T-helper 2 cell treated with Interferon-gamma antibody and Interleukin-4, amounts not matched to agents 100 ng/mL and 5 ng/mL, for 36 hours (primary cell): ENCODE measurements at regions not wholly inside any gene's neighbourhood (a gene's known extent, or its start where the extent isn't known, plus 50 kb on each side); places are given as distances from the start of the nearest gene placed in this dataset.
"Not testable (repeated sequence)": the region's sequence is repeated elsewhere in the genome, so short reads cannot be mapped to it uniquely, and the experiment has no call there.

ENCODE experiments used
- intact Hi-C: fragments of 100-400 bp; cut with micrococcal nuclease; formaldehyde crosslinking; loops from one replicate; pipeline ENCODE4 v1.15.1; 2023

- intact Hi-C loops, result no loop called here
Observed at GRCh38 chr7:124643311-124643811, 122.2 kb downstream of the GPR37 start.

GRCh38 chr7:124635416-124635815 is 130.2 kb downstream of the GPR37 start:
- intact Hi-C loops, result no loop called here

GRCh38 chr7:124633740-124634139 is 131.9 kb downstream of the GPR37 start:
- intact Hi-C loops, result no loop called here

GRCh38 chr7:124630395-124630794 is 135.2 kb downstream of the GPR37 start:
- intact Hi-C loops, result no loop called here

- intact Hi-C loops, result no loop called here
Observed at GRCh38 chr7:124618871-124619270, 146.7 kb downstream of the GPR37 start.

- intact Hi-C loops, result not testable (repeated sequence)
Observed at GRCh38 chr7:124618051-124618450, 147.5 kb downstream of the GPR37 start.

GRCh38 chr7:124603066-124603465 is 162.5 kb downstream of the GPR37 start:
- intact Hi-C loops, result no loop called here

GRCh38 chr7:124597509-124597908 is 168.1 kb downstream of the GPR37 start:
- intact Hi-C loops, result no loop called here

- intact Hi-C loops, result no loop called here
Observed at GRCh38 chr7:124596881-124597280, 168.7 kb downstream of the GPR37 start.

GRCh38 chr7:124590814-124591213 is 174.8 kb downstream of the GPR37 start:
- intact Hi-C loops, result no loop called here

- intact Hi-C loops, result no loop called here
Observed at GRCh38 chr7:124577256-124577655, 188.3 kb downstream of the GPR37 start.

GRCh38 chr7:124575176-124575575 is 190.4 kb downstream of the GPR37 start:
- intact Hi-C loops, result no loop called here

GRCh38 chr7:124570558-124570957 is 195.0 kb downstream of the GPR37 start:
- intact Hi-C loops, result no loop called here

- intact Hi-C loops, result no loop called here
Observed at GRCh38 chr7:124566583-124566982, 199.0 kb downstream of the GPR37 start.

GRCh38 chr7:124557587-124557986 is 208.0 kb downstream of the GPR37 start:
- intact Hi-C loops, result no loop called here

GRCh38 chr7:124557101-124557500 is 208.5 kb downstream of the GPR37 start:
- intact Hi-C loops, result no loop called here

GRCh38 chr7:124553502-124553901 is 212.1 kb downstream of the GPR37 start:
- intact Hi-C loops, result no loop called here

GRCh38 chr7:124552217-124552616 is 213.4 kb downstream of the GPR37 start:
- intact Hi-C loops, result no loop called here

- intact Hi-C loops, result no loop called here
Observed at GRCh38 chr7:124550036-124550435, 215.6 kb downstream of the GPR37 start.

GRCh38 chr7:124542476-124542875 is 223.1 kb downstream of the GPR37 start:
- intact Hi-C loops, result no loop called here

GRCh38 chr7:124536156-124536762 is 229.3 kb downstream of the GPR37 start:
- intact Hi-C loops, result no loop called here

- intact Hi-C loops, result no loop called here
Observed at GRCh38 chr7:124532166-124532565, 233.4 kb downstream of the GPR37 start.

- intact Hi-C loops, result no loop called here
Observed at GRCh38 chr7:124516911-124517310, 248.7 kb downstream of the GPR37 start.
